ENCODE measurements at regions not wholly inside any gene's neighbourhood (a gene's known extent, or its start where the extent isn't known, plus 50 kb on each side); places are given as distances from the start of the nearest gene placed in this dataset.

DNA sequence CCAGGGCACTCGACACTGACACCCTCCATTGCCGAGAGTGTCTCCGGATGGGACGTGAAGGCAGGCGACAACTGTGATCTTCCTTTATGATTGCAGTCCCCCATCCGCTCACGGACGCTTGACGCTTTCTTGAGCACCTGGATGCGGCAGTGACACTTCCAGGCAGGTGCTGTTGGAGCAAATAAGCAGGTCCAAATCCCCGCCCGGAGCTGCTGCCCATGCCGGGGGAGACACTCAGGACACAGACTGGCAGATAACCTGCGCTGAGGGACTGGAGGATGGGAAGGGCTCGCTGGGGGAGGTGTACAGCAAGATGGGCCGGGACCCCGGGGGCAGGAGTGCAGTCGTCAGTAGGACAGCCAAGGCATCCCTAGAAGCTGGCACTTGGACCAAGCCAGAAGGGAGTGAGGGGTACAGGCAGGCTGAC lies 1403.5 kb downstream of the BRD1 start:
- no peak overlapping the region for H3K4me3 ChIP-seq (ENCODE audit: low read depth, low read length)
- DNase-seq (ENCODE audit: low read depth) = no peak
- in situ Hi-C loops (cut with HindIII; ENCODE audit: low sequenced_read_pairs) = no loop called here
- TF ChIP-seq, protein P1, sequence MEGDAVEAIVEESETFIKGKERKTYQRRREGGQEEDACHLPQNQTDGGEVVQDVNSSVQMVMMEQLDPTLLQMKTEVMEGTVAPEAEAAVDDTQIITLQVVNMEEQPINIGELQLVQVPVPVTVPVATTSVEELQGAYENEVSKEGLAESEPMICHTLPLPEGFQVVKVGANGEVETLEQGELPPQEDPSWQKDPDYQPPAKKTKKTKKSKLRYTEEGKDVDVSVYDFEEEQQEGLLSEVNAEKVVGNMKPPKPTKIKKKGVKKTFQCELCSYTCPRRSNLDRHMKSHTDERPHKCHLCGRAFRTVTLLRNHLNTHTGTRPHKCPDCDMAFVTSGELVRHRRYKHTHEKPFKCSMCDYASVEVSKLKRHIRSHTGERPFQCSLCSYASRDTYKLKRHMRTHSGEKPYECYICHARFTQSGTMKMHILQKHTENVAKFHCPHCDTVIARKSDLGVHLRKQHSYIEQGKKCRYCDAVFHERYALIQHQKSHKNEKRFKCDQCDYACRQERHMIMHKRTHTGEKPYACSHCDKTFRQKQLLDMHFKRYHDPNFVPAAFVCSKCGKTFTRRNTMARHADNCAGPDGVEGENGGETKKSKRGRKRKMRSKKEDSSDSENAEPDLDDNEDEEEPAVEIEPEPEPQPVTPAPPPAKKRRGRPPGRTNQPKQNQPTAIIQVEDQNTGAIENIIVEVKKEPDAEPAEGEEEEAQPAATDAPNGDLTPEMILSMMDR (IDR thresholded peaks at IDR 0.05; ENCODE audit: low read depth, low read length, missing control alignments) = no peak

DNA sequence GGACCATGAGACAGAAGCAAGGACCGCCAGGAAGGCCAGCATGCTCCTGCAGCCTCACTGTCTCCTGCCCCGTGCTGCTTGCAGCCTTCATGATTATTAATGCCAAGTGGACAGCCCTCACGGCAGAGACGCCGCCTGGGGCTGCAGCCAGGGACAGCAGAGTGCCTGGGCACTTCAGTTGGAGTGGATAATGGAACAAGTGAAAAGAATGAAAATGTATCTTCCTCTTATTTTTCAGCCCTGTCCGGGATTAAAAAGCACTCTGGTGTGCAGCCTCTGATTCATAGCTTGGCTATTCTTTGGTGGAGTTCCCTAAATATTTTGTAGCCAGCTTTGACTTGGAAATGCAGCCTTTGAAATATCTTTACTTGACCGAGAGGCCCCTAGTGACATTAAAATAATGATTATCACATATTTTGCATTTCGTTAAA lies 1404.2 kb downstream of the BRD1 start:
- DNase-seq (ENCODE audit: low read depth) = no peak
- TF ChIP-seq, protein P1 (IDR thresholded peaks at IDR 0.05; ENCODE audit: low read depth, low read length, missing control alignments) = no peak
- no peak overlapping the region for H3K4me3 ChIP-seq (ENCODE audit: low read depth, low read length)
- in situ Hi-C loops (cut with HindIII; ENCODE audit: low sequenced_read_pairs) = no loop called here

DNA sequence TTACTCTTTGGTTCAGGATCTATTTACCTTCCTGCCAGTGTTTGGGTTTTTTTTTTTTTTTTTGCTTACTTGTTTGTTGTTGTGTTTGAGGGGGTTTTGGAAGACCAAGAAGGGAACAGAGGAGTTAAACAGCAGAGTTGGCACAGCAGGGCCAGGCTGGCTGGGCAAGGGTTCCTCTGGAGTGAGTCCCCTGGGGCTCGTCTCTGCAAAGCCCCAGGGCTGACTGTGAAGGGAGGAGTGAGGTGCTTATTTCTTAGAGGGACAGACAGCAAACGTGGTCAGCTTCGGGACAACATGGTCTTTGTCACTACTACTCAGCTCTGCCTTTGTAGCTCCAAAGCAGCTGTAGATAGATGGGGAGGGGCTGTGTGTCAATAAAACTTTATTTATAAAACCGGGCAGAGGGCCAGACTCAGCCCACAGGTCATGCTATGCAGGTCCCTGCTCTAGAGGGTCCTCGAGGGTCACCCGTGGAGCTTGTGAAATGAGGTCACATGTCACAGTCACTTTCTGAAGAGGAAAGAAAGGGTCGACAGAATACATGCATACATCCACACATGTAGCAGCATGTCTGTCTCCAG lies 1404.7 kb downstream of the BRD1 start:
- TF ChIP-seq, protein P1 (IDR thresholded peaks at IDR 0.05; ENCODE audit: low read depth, low read length, missing control alignments) = no peak

DNA sequence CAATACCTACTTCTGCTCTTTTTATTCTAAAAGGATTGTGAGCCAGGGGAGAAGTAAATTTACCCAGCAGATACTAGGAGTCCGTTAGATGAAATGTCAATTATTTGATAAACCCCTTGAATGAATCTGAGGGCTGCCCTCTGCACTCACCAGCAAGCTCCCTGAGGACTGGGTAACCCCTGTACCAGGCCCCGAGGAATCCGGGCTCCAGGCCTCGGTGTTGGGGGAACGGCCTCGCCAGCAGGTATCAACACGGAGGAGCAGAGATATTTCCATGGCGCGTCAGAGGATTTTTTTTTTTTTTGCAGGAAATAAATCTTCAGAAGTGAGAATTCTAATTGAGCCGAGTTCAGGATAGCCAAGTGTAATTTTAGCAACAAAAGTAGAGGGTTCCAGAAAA lies 1408.8 kb downstream of the BRD1 start:
- H3K4me3 ChIP-seq (ENCODE audit: low read depth, low read length) = no peak overlapping the region
- no peak for DNase-seq (ENCODE audit: low read depth)
- TF ChIP-seq, protein P1 (IDR thresholded peaks at IDR 0.05; ENCODE audit: low read depth, low read length, missing control alignments) = no peak
- in situ Hi-C loops (cut with HindIII; ENCODE audit: low sequenced_read_pairs) = no loop called here

More for the DNA sequence above, 1404.7 kb downstream of the BRD1 start:
- in situ Hi-C loops (cut with HindIII; ENCODE audit: low sequenced_read_pairs) = no loop called here
- DNase-seq (ENCODE audit: low read depth) = no peak
- no peak overlapping the region for H3K4me3 ChIP-seq (ENCODE audit: low read depth, low read length)

DNA sequence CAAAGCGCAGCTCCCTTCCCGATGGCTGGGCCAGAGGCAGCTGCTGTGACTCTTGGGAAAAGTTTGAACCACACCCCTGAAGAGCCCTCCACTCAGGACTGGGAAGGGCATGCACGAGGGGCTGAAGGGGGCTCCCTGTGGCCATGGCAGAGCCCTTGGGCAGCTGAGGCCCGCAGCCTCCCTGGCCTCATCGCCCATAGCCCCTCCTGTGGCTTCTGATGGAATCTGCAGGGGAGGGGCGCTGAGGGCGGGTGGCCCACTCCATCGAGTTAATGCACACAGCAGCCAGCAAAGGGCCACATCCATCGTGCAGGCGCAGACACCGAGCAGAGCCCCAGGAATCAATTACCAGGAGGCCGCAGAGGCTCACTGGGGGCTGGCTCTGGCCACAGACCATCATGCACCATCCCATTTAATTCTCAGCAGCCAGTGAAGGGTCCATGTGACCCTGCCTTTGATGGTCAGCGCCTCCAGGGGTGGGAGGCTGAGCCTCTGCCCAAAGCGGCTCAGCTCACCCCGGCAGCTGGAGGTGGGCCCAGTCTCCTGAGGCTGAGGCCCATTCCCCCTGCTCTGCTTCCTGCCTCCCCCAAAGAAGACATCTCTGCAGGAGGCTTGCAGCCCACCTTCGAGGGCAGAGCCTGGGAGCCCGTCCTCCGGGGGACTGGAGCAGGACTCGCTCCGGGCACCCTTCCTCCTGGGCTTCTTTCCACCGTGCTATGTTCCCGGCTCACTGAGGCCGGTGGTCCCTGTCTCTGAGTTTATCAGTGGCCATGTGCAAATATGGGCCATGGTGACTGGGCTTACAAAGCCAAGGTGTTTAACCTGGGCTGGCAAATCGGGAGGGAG lies 1410.2 kb downstream of the BRD1 start:
- no peak for DNase-seq (ENCODE audit: low read depth)
- TF ChIP-seq, protein P1 (IDR thresholded peaks at IDR 0.05; ENCODE audit: low read depth, low read length, missing control alignments) = no peak
- in situ Hi-C loops (cut with HindIII; ENCODE audit: low sequenced_read_pairs) = no loop called here
- H3K4me3 ChIP-seq (ENCODE audit: low read depth, low read length) = no peak overlapping the region

DNA sequence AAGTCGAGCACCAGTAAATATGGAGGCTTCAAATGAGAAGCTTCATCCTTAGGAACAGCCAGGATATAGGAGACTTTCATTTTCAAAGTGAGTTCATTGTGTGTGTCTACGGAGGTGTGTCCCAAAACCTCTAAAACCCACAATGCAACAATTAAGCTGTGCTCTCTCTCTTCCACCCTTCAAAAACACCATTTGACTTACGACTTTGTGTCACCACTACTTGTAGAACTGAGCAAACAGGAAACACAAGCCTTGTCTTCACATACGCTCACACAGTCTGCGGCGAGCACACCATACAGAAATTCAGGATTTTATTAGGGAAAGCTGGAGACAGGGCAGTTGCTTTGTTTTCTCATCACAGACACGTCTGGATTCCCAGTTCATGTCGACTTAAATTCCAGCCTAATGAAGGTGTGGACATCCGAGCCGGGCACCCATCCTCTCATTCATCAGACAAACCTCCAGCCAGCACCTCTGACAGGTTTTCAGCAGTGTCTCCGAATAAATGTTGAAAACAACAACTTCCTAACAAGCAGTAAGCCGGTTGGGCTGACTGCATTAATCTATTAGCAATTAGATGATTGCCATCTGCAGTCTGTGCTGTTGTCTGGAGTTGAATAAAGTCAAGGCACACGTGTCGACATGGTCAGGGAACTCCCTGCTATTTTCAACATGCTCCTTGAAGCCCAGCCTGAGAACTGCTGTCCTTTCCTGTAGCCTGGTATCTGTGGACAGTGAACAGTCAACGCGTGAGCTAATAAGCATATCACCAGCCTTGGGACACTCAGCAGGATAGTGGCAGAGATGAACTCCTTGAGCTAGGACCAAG lies 1411.1 kb downstream of the BRD1 start:
- in situ Hi-C loops (cut with HindIII; ENCODE audit: low sequenced_read_pairs) = no loop called here
- H3K4me3 ChIP-seq (ENCODE audit: low read depth, low read length) = no peak overlapping the region
- TF ChIP-seq, protein P1 (IDR thresholded peaks at IDR 0.05; ENCODE audit: low read depth, low read length, missing control alignments) = no peak
- DNase-seq (ENCODE audit: low read depth) = no peak
